Renal cortical epithelial cell (primary cell): ENCODE measurements at regions not wholly inside any gene's neighbourhood (a gene's known extent, or its start where the extent isn't known, plus 50 kb on each side); places are given as distances from the start of the nearest gene placed in this dataset.

Source experiments
- DNase-seq: peaks from one replicate; pipeline ENCODE4 v3.0.0-alpha.2; 2011; ENCODE audit warnings: low read depth

- DNase-seq: no peak
These were observed 153.0 kb downstream of the BBOX1 start for GRCh38 chr11:27193434-27194225.

GRCh38 chr11:27192184-27192583 is 151.6 kb downstream of the BBOX1 start:
- no peak for DNase-seq

GRCh38 chr11:27191639-27192038 is 151.0 kb downstream of the BBOX1 start:
- DNase-seq: no peak

- no peak for DNase-seq
These were observed 148.1 kb downstream of the BBOX1 start for GRCh38 chr11:27188696-27189095.

GRCh38 chr11:27187848-27188621 is 147.4 kb downstream of the BBOX1 start:
- DNase-seq: no peak

- DNase-seq: no peak
These were observed 146.6 kb downstream of the BBOX1 start for GRCh38 chr11:27187075-27187847.

- no peak for DNase-seq
These were observed 146.0 kb downstream of the BBOX1 start for GRCh38 chr11:27186580-27186979.

- no peak for DNase-seq
These were observed 144.1 kb downstream of the BBOX1 start for GRCh38 chr11:27184458-27185312.

GRCh38 chr11:27183672-27184457 is 143.2 kb downstream of the BBOX1 start:
- DNase-seq: peak; percentile 71

- no peak for DNase-seq
These were observed 138.7 kb downstream of the BBOX1 start for GRCh38 chr11:27179334-27179733.

- DNase-seq: no peak
These were observed 138.2 kb downstream of the BBOX1 start for GRCh38 chr11:27178859-27179258.
